NCI-H82 (cell line): ENCODE measurements at regions not wholly inside any gene's neighbourhood (a gene's known extent, or its start where the extent isn't known, plus 50 kb on each side); places are given as distances from the start of the nearest gene placed in this dataset.
A peak's percentile ranks its signal among the peaks of the same experiment; 100 is the strongest.

Experiments used
- DNase-seq: peaks from one replicate; lab custom pipeline; 2025; lab: John Stamatoyannopoulos, UW

GRCh38 chr5:136689552-136689951, 324.2 kb upstream of the TRPC7 start:
- DNase-seq = no peak

- DNase-seq = peak; percentile 70
Observed at GRCh38 chr5:136686192-136686872, 321.0 kb upstream of the TRPC7 start.

GRCh38 chr5:136682986-136683385, 317.6 kb upstream of the TRPC7 start:
- DNase-seq = no peak

- no peak for DNase-seq
Observed at GRCh38 chr5:136679233-136679632, 313.9 kb upstream of the TRPC7 start.

- DNase-seq = no peak
Observed at GRCh38 chr5:136677217-136677616, 311.9 kb upstream of the TRPC7 start.

GRCh38 chr5:136676685-136677084, 311.3 kb upstream of the TRPC7 start:
- DNase-seq = peak; percentile 1

GRCh38 chr5:136675769-136676168, 310.4 kb upstream of the TRPC7 start:
- DNase-seq = no peak

GRCh38 chr5:136674178-136674577, 308.8 kb upstream of the TRPC7 start:
- DNase-seq = no peak

GRCh38 chr5:136667789-136668188, 302.4 kb upstream of the TRPC7 start:
- DNase-seq = no peak

GRCh38 chr5:136666970-136667620, 301.8 kb upstream of the TRPC7 start:
- no peak for DNase-seq

GRCh38 chr5:136665331-136665730, 300.0 kb upstream of the TRPC7 start:
- DNase-seq = no peak

- DNase-seq = no peak
Observed at GRCh38 chr5:136661026-136661425, 295.7 kb upstream of the TRPC7 start.

- no peak for DNase-seq
Observed at GRCh38 chr5:136656811-136657210, 291.5 kb upstream of the TRPC7 start.

GRCh38 chr5:136655468-136655867, 290.1 kb upstream of the TRPC7 start:
- no peak for DNase-seq

- DNase-seq = no peak
Observed at GRCh38 chr5:136646915-136647314, 281.6 kb upstream of the TRPC7 start.

GRCh38 chr5:136642976-136643375, 277.6 kb upstream of the TRPC7 start:
- DNase-seq = no peak

- no peak for DNase-seq
Observed at GRCh38 chr5:136639616-136640015, 274.3 kb upstream of the TRPC7 start.

- DNase-seq = no peak
Observed at GRCh38 chr5:136638084-136638483, 272.7 kb upstream of the TRPC7 start.

GRCh38 chr5:136636001-136636400, 270.7 kb upstream of the TRPC7 start:
- no peak for DNase-seq

GRCh38 chr5:136631186-136631585, 265.8 kb upstream of the TRPC7 start:
- DNase-seq = peak; percentile 94

- DNase-seq = peak; percentile 77
Observed at GRCh38 chr5:136629125-136629792, 263.9 kb upstream of the TRPC7 start.

- DNase-seq = no peak
Observed at GRCh38 chr5:136626531-136626930, 261.2 kb upstream of the TRPC7 start.

GRCh38 chr5:136622747-136623146, 257.4 kb upstream of the TRPC7 start:
- DNase-seq = peak; percentile 57
